Adrenal gland (tissue), 9 donors: ENCODE measurements at regions not wholly inside any gene's neighbourhood (a gene's known extent, or its start where the extent isn't known, plus 50 kb on each side); places are given as distances from the start of the nearest gene placed in this dataset.

Source experiments
- DNase-seq, 7 donors: peaks; one replicate each; pipeline ENCODE4 v3.0.0-alpha.2; 2019 to 2020
- H3K27ac ChIP-seq, 5 donors: fragments of 200-600 bp; sonication (generic) in 4 of 5; 1 replicate in 3 of 5; 2 replicates in 2 of 5; pipeline versions ENCODE4 v1.5.1 to v1.8.0; 2016 to 2020; ENCODE audit warnings: mild to moderate bottlenecking in 1 of 5
- H3K27me3 ChIP-seq: fragments of 200-600 bp; 2 replicates; pipeline ENCODE4 v1.8.0; 2021
- H3K36me3 ChIP-seq, 2 donors: fragments of 200-600 bp; replicated peaks in 1 of 2; 1 replicate in 1 of 2; 2 replicates in 1 of 2; pipeline versions ENCODE4 v1.5.1 to v1.8.0; 2018 to 2022
- H3K4me1 ChIP-seq, 2 donors: fragments of 200-600 bp; replicated peaks in 1 of 2; 1 replicate in 1 of 2; 2 replicates in 1 of 2; pipeline versions ENCODE4 v1.5.1 to v1.8.0; 2018 to 2021
- H3K4me3 ChIP-seq, 4 donors: fragments of 200-600 bp; sonication (generic) in 3 of 4; one replicate each; pipeline ENCODE4 v1.5.1; 2016 to 2018
- H3K9me3 ChIP-seq, 3 donors: fragments of 200-600 bp; sonication (generic) in 1 of 3; replicated peaks in 1 of 3; 1 replicate in 2 of 3; 2 replicates in 1 of 3; pipeline versions ENCODE4 v1.5.1 to v1.8.0; 2016 to 2021
- CTCF ChIP-seq, 6 experiments: fragments of 450-650 bp in 4 of 6; fragments of 200-600 bp in 2 of 6; sonication (generic) in 1 of 6; IDR thresholded peaks; 1 replicate in 5 of 6; 2 replicates in 1 of 6; pipeline versions ENCODE4 v1.5.1 to v1.8.0; 2016 to 2021; ENCODE audit warnings: antibody characterized with exemption in 6 of 6, mild to moderate bottlenecking in 2 of 6, moderate library complexity in 1 of 6
- POLR2A ChIP-seq, 2 donors: fragments of 450-650 bp; IDR thresholded peaks; one replicate each; pipeline ENCODE4 v1.6.1; 2017; ENCODE audit warnings: antibody characterized with exemption in 2 of 2, mild to moderate bottlenecking in 2 of 2, moderate library complexity in 1 of 2
- WGBS, 4 donors: extraction: QIAGEN DNeasy Blood & Tissue Kit in 2 of 4; methylation state at CpG; one replicate each; pipeline versions ENCODE4 v1.1.5 to v1.1.7; 2013 to 2017; 5-methylcytosine and 5-hydroxymethylcytosine counted together
- intact Hi-C, 2 donors: fragments of 100-400 bp; cut with DNase I; formaldehyde crosslinking; loops; one replicate each; pipeline versions ENCODE4 v1.14.1 to v1.15.0; 2022 to 2023
- donor health status: healthy with polysubstance abuse.
- donor health status: Bipolar disorder and iron deficiency.
- donor health status: DM: yes; HTN: yes; CAD: no.
- donor health status: DM: no; HTN: no; CAD: no.
- donor health status: DM: no; HTN: no; CAD: no.

GRCh38 chr12:89924191-89924590 is 215.6 kb upstream of the ATP2B1 start:
- Histone ChIP-seq H3K9me3 (peaks cover 0 to 4% (median 0%) of the 10 kb centered on the region in 3 donors), H3K36me3 (no peaks in the 10 kb centered on the region), H3K4me3 (no peak overlapping the region), H3K27me3 (no peaks in the 10 kb centered on the region), H3K4me1 (no peaks in the 10 kb centered on the region), H3K27ac (no peak overlapping the region)
- DNase-seq = no peak
- TF ChIP-seq CTCF (IDR thresholded peaks at IDR 0.05) (no peak), POLR2A (IDR thresholded peaks at IDR 0.05) (no peak)
- 78 to 92% (median 86%) methylated on average over 2 of the region's 2 CpGs for WGBS, 4 donors
- intact Hi-C loops = no loop called here

- no peak for TF ChIP-seq POLR2A (IDR thresholded peaks at IDR 0.05)
- no peak for TF ChIP-seq CTCF (IDR thresholded peaks at IDR 0.05)
- H3K27ac ChIP-seq = no peak overlapping the region
- no peaks in the 10 kb centered on the region for H3K4me1 ChIP-seq
- H3K9me3 ChIP-seq = peaks cover 0 to 4% (median 0%) of the 10 kb centered on the region in 3 donors
- H3K36me3 ChIP-seq = no peaks in the 10 kb centered on the region
- no peak overlapping the region for H3K4me3 ChIP-seq
- intact Hi-C loops = no loop called here
- no peaks in the 10 kb centered on the region for H3K27me3 ChIP-seq
- no peak for DNase-seq
These were observed 214.5 kb upstream of the ATP2B1 start for GRCh38 chr12:89923091-89923490.

- Histone ChIP-seq H3K4me3 (no peak overlapping the region), H3K9me3 (peaks cover 0 to 4% (median 0%) of the 10 kb centered on the region in 3 donors), H3K27me3 (no peaks in the 10 kb centered on the region), H3K4me1 (no peaks in the 10 kb centered on the region), H3K27ac (no peak overlapping the region), H3K36me3 (no peaks in the 10 kb centered on the region)
- DNase-seq = no peak
- WGBS, 4 donors = 79 to 90% (median 82%) methylated on average over 6 of the region's 6 CpGs
- intact Hi-C loops = no loop called here
- TF ChIP-seq CTCF (IDR thresholded peaks at IDR 0.05) = no peak
- TF ChIP-seq POLR2A (IDR thresholded peaks at IDR 0.05) = no peak
These were observed 212.2 kb upstream of the ATP2B1 start for GRCh38 chr12:89920866-89921265.

- no peak for DNase-seq
- no peak overlapping the region for H3K27ac ChIP-seq
- H3K9me3 ChIP-seq = peaks cover 0 to 4% (median 0%) of the 10 kb centered on the region in 3 donors
- 92 to 98% (median 96%) methylated on average over 21 to 26 of the region's 26 CpGs for WGBS, 4 donors
- TF ChIP-seq POLR2A (IDR thresholded peaks at IDR 0.05) (no peak), CTCF (IDR thresholded peaks at IDR 0.05) (no peak)
- no peaks in the 10 kb centered on the region for H3K36me3 ChIP-seq
- intact Hi-C loops = no loop called here
- no peaks in the 10 kb centered on the region for H3K27me3 ChIP-seq
- no peaks in the 10 kb centered on the region for H3K4me1 ChIP-seq
- H3K4me3 ChIP-seq = no peak overlapping the region
These were observed 210.7 kb upstream of the ATP2B1 start for GRCh38 chr12:89919241-89919906.
